ENCODE measurements at regions not wholly inside any gene's neighbourhood (a gene's known extent, or its start where the extent isn't known, plus 50 kb on each side); places are given as distances from the start of the nearest gene placed in this dataset.

GRCh38 chr5:82613891-82614290 lies 335.7 kb upstream of the RPS23 start (continued):
- TF ChIP-seq TBL1XR1 (IDR thresholded peaks at IDR 0.05; ENCODE audit: low read depth, low read length) (no peak), TCF3 (IDR thresholded peaks at IDR 0.05; ENCODE audit: borderline replicate concordance, insufficient read depth, low read depth, low read length) (no peak), RELB (IDR thresholded peaks at IDR 0.05; ENCODE audit: low read depth) (no peak), YY1 (IDR thresholded peaks at IDR 0.05; ENCODE audit: low read depth, low read length) (no peak), RB1 (IDR thresholded peaks at IDR 0.05; ENCODE audit: borderline replicate concordance) (no peak), NRF1 (conservative IDR thresholded peaks at IDR 0.05; ENCODE audit: low read depth, low read length) (no peak), USF2 (IDR thresholded peaks at IDR 0.05; ENCODE audit: borderline replicate concordance, low read depth, low read length) (no peak)

DNA sequence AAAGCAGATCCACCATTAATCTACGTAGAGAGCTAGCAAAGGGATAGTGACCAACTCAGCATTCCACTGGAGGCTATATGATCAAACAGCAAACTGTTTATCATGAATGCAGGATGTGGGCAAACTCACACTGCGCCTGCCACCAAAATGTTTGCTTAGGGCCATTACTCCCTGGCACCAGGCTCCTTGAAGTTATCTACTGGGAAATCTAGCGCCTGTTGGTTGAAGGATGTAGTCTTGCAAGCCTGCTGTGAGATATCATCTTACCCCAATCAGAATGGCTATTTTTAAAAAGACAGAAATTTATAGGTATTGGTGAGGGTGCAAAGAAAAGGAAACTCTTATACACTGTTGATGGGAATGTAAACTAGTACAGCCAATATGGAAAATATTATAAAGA lies 332.5 kb upstream of the RPS23 start:
- no peak overlapping the region for H3K27ac ChIP-seq (ENCODE audit: control insufficient read depth, insufficient read depth)
- CTCF ChIA-PET, result no interaction called here

More for the DNA sequence above, 332.5 kb upstream of the RPS23 start:
- in situ Hi-C loops (cut with MboI) (no loop called here), intact Hi-C loops (cut with micrococcal nuclease; ENCODE audit: unreplicated experiment) (no loop called here)
- Histone ChIP-seq H3K79me2 (ENCODE audit: control insufficient read depth, insufficient read depth, low read length) (no peaks in the 10 kb centered on the region), H3K36me3 (ENCODE audit: control insufficient read depth in 2 of 2, insufficient read depth in 2 of 2, low read length in 1 of 2) (no peaks in the 10 kb centered on the region), H3K9ac (ENCODE audit: control insufficient read depth, insufficient read depth, low read length) (no peak overlapping the region), H3K4me1 (ENCODE audit: control insufficient read depth, insufficient read depth, low read length) (no peaks in the 10 kb centered on the region), H2AFZ (ENCODE audit: control insufficient read depth, low read depth, low read length) (no peak overlapping the region), H3K4me2 (ENCODE audit: control insufficient read depth, insufficient read depth) (no peak overlapping the region), H3K4me3 (no peak overlapping the region), H4K20me1 (ENCODE audit: control insufficient read depth, insufficient read depth) (no peaks in the 10 kb centered on the region), H3K9me3 (replicated peaks; ENCODE audit: control insufficient read depth, insufficient read depth, low read length) (no peaks in the 10 kb centered on the region), H3K27me3 (replicated peaks in 1 of 2; ENCODE audit: control insufficient read depth in 2 of 2, insufficient read depth in 2 of 2, low read length in 1 of 2) (no peaks in the 10 kb centered on the region)
- ATAC-seq (no peak), DNase-seq (ENCODE audit: low read depth, low spot score) (no peak), FAIRE-seq (no peak)
- WGBS (ENCODE audit: insufficient coverage, insufficient replicate concordance, low lambda C conversion rate, missing lambda C conversion rate), result 13% methylated on average over 3 of the region's 3 CpGs
- TF ChIP-seq NBN (IDR thresholded peaks at IDR 0.05) (no peak), BACH1 (IDR thresholded peaks at IDR 0.05; ENCODE audit: borderline replicate concordance) (no peak), SMC3 (IDR thresholded peaks at IDR 0.05; ENCODE audit: borderline replicate concordance, low read length) (no peak), CBX5 (IDR thresholded peaks at IDR 0.05; ENCODE audit: low read depth) (no peak), NFIC (IDR thresholded peaks at IDR 0.05; ENCODE audit: low read depth, low read length) (no peak), KAT2A (conservative IDR thresholded peaks at IDR 0.05; ENCODE audit: control insufficient read depth, low read depth, low read length) (no peak), WRNIP1 (IDR thresholded peaks at IDR 0.05; ENCODE audit: borderline replicate concordance, low read depth, low read length) (no peak), TCF7 (IDR thresholded peaks at IDR 0.05; ENCODE audit: borderline replicate concordance) (no peak), TCF3 (IDR thresholded peaks at IDR 0.05; ENCODE audit: borderline replicate concordance, insufficient read depth, low read depth, low read length) (no peak), FOXM1 (IDR thresholded peaks at IDR 0.05; ENCODE audit: low read depth, low read length) (no peak), JUNB (IDR thresholded peaks at IDR 0.05) (no peak)
- TF ChIP-seq, protein P1, sequence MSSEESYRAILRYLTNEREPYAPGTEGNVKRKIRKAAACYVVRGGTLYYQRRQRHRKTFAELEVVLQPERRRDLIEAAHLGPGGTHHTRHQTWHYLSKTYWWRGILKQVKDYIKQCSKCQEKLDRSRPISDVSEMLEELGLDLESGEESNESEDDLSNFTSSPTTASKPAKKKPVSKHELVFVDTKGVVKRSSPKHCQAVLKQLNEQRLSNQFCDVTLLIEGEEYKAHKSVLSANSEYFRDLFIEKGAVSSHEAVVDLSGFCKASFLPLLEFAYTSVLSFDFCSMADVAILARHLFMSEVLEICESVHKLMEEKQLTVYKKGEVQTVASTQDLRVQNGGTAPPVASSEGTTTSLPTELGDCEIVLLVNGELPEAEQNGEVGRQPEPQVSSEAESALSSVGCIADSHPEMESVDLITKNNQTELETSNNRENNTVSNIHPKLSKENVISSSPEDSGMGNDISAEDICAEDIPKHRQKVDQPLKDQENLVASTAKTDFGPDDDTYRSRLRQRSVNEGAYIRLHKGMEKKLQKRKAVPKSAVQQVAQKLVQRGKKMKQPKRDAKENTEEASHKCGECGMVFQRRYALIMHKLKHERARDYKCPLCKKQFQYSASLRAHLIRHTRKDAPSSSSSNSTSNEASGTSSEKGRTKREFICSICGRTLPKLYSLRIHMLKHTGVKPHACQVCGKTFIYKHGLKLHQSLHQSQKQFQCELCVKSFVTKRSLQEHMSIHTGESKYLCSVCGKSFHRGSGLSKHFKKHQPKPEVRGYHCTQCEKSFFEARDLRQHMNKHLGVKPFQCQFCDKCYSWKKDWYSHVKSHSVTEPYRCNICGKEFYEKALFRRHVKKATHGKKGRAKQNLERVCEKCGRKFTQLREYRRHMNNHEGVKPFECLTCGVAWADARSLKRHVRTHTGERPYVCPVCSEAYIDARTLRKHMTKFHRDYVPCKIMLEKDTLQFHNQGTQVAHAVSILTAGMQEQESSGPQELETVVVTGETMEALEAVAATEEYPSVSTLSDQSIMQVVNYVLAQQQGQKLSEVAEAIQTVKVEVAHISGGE (CRISPR knock-in tag; IDR thresholded peaks at IDR 0.05), result no peak
- ChIA-PET POLR2A (no interaction called here), SMC1A (ENCODE audit: uncharacterized antibody, unreplicated experiment) (no interaction called here), RAD21 (ENCODE audit: unreplicated experiment) (no interaction called here)
- no TSS peak for BruUV-seq (replicated peaks)

All from GM12878 (cell line).